ENCODE measurements at regions not wholly inside any gene's neighbourhood (a gene's known extent, or its start where the extent isn't known, plus 50 kb on each side); places are given as distances from the start of the nearest gene placed in this dataset.

- H3K27ac ChIP-seq, result no peak overlapping the region
- H3K36me3 ChIP-seq (ENCODE audit: insufficient read depth in 1 of 2, low read depth in 1 of 2), result no peaks in the 10 kb centered on the region
- no peak for ATAC-seq
- TF ChIP-seq CTCF (IDR thresholded peaks at IDR 0.05), result no peak
- intact Hi-C loops (cut with DNase I), result no loop called here
- no peak overlapping the region for H3K4me3 ChIP-seq
- peaks cover 0 to 2% (median 0%) of the 10 kb centered on the region in 3 donors for H3K27me3 ChIP-seq (ENCODE audit: insufficient read depth in 3 of 3, low read length in 2 of 3)
- H3K9me3 ChIP-seq, result peaks cover 3% of the 10 kb centered on the region
- no peaks in the 10 kb centered on the region for H3K4me1 ChIP-seq
- 92 to 97% (median 95%) methylated on average over 5 of the region's 5 CpGs for WGBS, 3 donors
- DNase-seq, result no peak
These were observed 181.6 kb upstream of the MGMT start for GRCh38 chr10:129285459-129285858.

GRCh38 chr10:129288999-129289584, 177.9 kb upstream of the MGMT start:
- ATAC-seq (no peak), DNase-seq (no peak)
- H3K4me1 ChIP-seq, result no peaks in the 10 kb centered on the region
- TF ChIP-seq CTCF (IDR thresholded peaks at IDR 0.05), result no peak
- no peaks in the 10 kb centered on the region for H3K36me3 ChIP-seq (ENCODE audit: insufficient read depth in 1 of 2, low read depth in 1 of 2)
- H3K27ac ChIP-seq, result no peak overlapping the region
- intact Hi-C loops (cut with DNase I), result no loop called here
- 44 to 60% (median 49%) methylated on average over 6 of the region's 6 CpGs for WGBS, 3 donors
- H3K4me3 ChIP-seq, result no peak overlapping the region
- H3K27me3 ChIP-seq (ENCODE audit: insufficient read depth in 3 of 3, low read length in 2 of 3), result peaks cover 0 to 2% (median 0%) of the 10 kb centered on the region in 3 donors
- no peaks in the 10 kb centered on the region for H3K9me3 ChIP-seq

- no peak for DNase-seq
- no peak overlapping the region for H3K27ac ChIP-seq
- no peaks in the 10 kb centered on the region for H3K27me3 ChIP-seq (ENCODE audit: insufficient read depth in 3 of 3, low read length in 2 of 3)
- intact Hi-C loops (cut with DNase I), result no loop called here
- no peak for ATAC-seq
- no peaks in the 10 kb centered on the region for H3K9me3 ChIP-seq
- no peaks in the 10 kb centered on the region for H3K36me3 ChIP-seq (ENCODE audit: insufficient read depth in 1 of 2, low read depth in 1 of 2)
- no peak overlapping the region for H3K4me3 ChIP-seq
- no peak for TF ChIP-seq CTCF (IDR thresholded peaks at IDR 0.05)
- H3K4me1 ChIP-seq, result no peaks in the 10 kb centered on the region
- WGBS, 3 donors, result 86 to 89% (median 88%) methylated on average over 2 of the region's 2 CpGs
These were observed 172.9 kb upstream of the MGMT start for GRCh38 chr10:129293991-129294700.

GRCh38 chr10:129294944-129295343, 172.1 kb upstream of the MGMT start:
- Histone ChIP-seq H3K4me1 (no peaks in the 10 kb centered on the region), H3K9me3 (no peaks in the 10 kb centered on the region), H3K36me3 (ENCODE audit: insufficient read depth in 1 of 2, low read depth in 1 of 2) (no peaks in the 10 kb centered on the region), H3K27me3 (ENCODE audit: insufficient read depth in 3 of 3, low read length in 2 of 3) (no peaks in the 10 kb centered on the region), H3K4me3 (no peak overlapping the region), H3K27ac (no peak overlapping the region)
- intact Hi-C loops (cut with DNase I), result no loop called here
- no peak for ATAC-seq
- 55 to 66% (median 59%) methylated on average over 3 of the region's 3 CpGs for WGBS, 3 donors
- no peak for TF ChIP-seq CTCF (IDR thresholded peaks at IDR 0.05)
- no peak for DNase-seq
